ENCODE measurements at regions not wholly inside any gene's neighbourhood (a gene's known extent, or its start where the extent isn't known, plus 50 kb on each side); places are given as distances from the start of the nearest gene placed in this dataset.

GRCh38 chr5:175803736-175804454 is 67.5 kb upstream of the CPLX2 start:
- ChIA-PET CTCF (no interaction called here), POLR2A (no interaction called here)
- H3K27ac Mint-ChIP-seq (ENCODE audit: low read depth, unreplicated experiment): no peak overlapping the region
- no peaks in the 10 kb centered on the region for H3K9me3 Mint-ChIP-seq (ENCODE audit: unreplicated experiment)
- H3K4me1 Mint-ChIP-seq (ENCODE audit: insufficient read depth, unreplicated experiment): peaks cover 6% of the 10 kb centered on the region
- DNase-seq (ENCODE audit: unreplicated experiment): no peak
- intact Hi-C loops (cut with micrococcal nuclease): no loop called here
- peaks cover 33% of the 10 kb centered on the region for H3K27me3 Mint-ChIP-seq (ENCODE audit: insufficient read depth, unreplicated experiment)
- no TSS peak for BruUV-seq (replicated peaks)
- TF ChIP-seq CTCF (IDR thresholded peaks at IDR 0.05; ENCODE audit: unreplicated experiment): no peak
- H3K36me3 Mint-ChIP-seq (ENCODE audit: insufficient read depth, unreplicated experiment): no peaks in the 10 kb centered on the region
- H3K4me3 Mint-ChIP-seq (ENCODE audit: unreplicated experiment): no peak overlapping the region

- no peak overlapping the region for H3K27ac Mint-ChIP-seq (ENCODE audit: low read depth, unreplicated experiment)
- no peaks in the 10 kb centered on the region for H3K9me3 Mint-ChIP-seq (ENCODE audit: unreplicated experiment)
- H3K36me3 Mint-ChIP-seq (ENCODE audit: insufficient read depth, unreplicated experiment): no peaks in the 10 kb centered on the region
- CTCF ChIA-PET: interaction anchor here (0.7 to 0.9 kb wide), 2 partner anchors 76 to 769 kb away, joined by 3 read pairs; no protein-coding TSS in a partner anchor
- peaks cover 21% of the 10 kb centered on the region for H3K4me1 Mint-ChIP-seq (ENCODE audit: insufficient read depth, unreplicated experiment)
- POLR2A ChIA-PET: interaction anchor here (1.4 kb wide), 1 partner anchor 9 kb away, joined by 3 read pairs; no protein-coding TSS in a partner anchor
- H3K27me3 Mint-ChIP-seq (ENCODE audit: insufficient read depth, unreplicated experiment): peaks cover 30% of the 10 kb centered on the region
- BruUV-seq (replicated peaks): no TSS peak
- no peak for DNase-seq (ENCODE audit: unreplicated experiment)
- no peak overlapping the region for H3K4me3 Mint-ChIP-seq (ENCODE audit: unreplicated experiment)
- TF ChIP-seq CTCF (IDR thresholded peaks at IDR 0.05; ENCODE audit: unreplicated experiment): no peak
- intact Hi-C loops (cut with micrococcal nuclease): no loop called here
These were observed 65.9 kb upstream of the CPLX2 start for GRCh38 chr5:175805256-175806011.

GRCh38 chr5:175808711-175809110 is 62.7 kb upstream of the CPLX2 start:
- intact Hi-C loops (cut with micrococcal nuclease): no loop called here
- no peaks in the 10 kb centered on the region for H3K36me3 Mint-ChIP-seq (ENCODE audit: insufficient read depth, unreplicated experiment)
- no peak overlapping the region for H3K4me3 Mint-ChIP-seq (ENCODE audit: unreplicated experiment)
- CTCF ChIA-PET: interaction anchor here (0.6 to 2.0 kb wide), 5 partner anchors 9 to 518 kb away, joined by 3 to 5 read pairs (median 3); no protein-coding TSS in a partner anchor
- H3K4me1 Mint-ChIP-seq (ENCODE audit: insufficient read depth, unreplicated experiment): peaks cover 30% of the 10 kb centered on the region
- H3K27me3 Mint-ChIP-seq (ENCODE audit: insufficient read depth, unreplicated experiment): peaks cover 30% of the 10 kb centered on the region
- DNase-seq (ENCODE audit: unreplicated experiment): no peak
- H3K9me3 Mint-ChIP-seq (ENCODE audit: unreplicated experiment): no peaks in the 10 kb centered on the region
- H3K27ac Mint-ChIP-seq (ENCODE audit: low read depth, unreplicated experiment): no peak overlapping the region
- POLR2A ChIA-PET: interaction anchor here (0.9 to 2.4 kb wide), 2 partner anchors 10 to 13 kb away, joined by 3 to 7 read pairs; no protein-coding TSS in a partner anchor
- no TSS peak for BruUV-seq (replicated peaks)
- TF ChIP-seq CTCF (IDR thresholded peaks at IDR 0.05; ENCODE audit: unreplicated experiment): no peak

GRCh38 chr5:175809531-175810121 is 61.8 kb upstream of the CPLX2 start:
- no peaks in the 10 kb centered on the region for H3K36me3 Mint-ChIP-seq (ENCODE audit: insufficient read depth, unreplicated experiment)
- no peak overlapping the region for H3K4me3 Mint-ChIP-seq (ENCODE audit: unreplicated experiment)
- POLR2A ChIA-PET: interaction anchor here (0.9 to 2.4 kb wide), 3 partner anchors 11 to 23 kb away, joined by 3 to 7 read pairs (median 6); no protein-coding TSS in a partner anchor
- intact Hi-C loops (cut with micrococcal nuclease): loop anchor here (10.0 kb wide), 1 partner anchor 575 kb away; the partner anchor contains the start of genes HIGD2A and NOP16
- BruUV-seq (replicated peaks): no TSS peak
- TF ChIP-seq CTCF (IDR thresholded peaks at IDR 0.05; ENCODE audit: unreplicated experiment): no peak
- CTCF ChIA-PET: interaction anchor here (0.6 to 1.4 kb wide), 5 partner anchors 8 to 105 kb away, joined by 3 to 4 read pairs (median 3); no protein-coding TSS in a partner anchor
- peaks cover 40% of the 10 kb centered on the region for H3K4me1 Mint-ChIP-seq (ENCODE audit: insufficient read depth, unreplicated experiment)
- H3K9me3 Mint-ChIP-seq (ENCODE audit: unreplicated experiment): no peaks in the 10 kb centered on the region
- peak; percentile 88 for DNase-seq (ENCODE audit: unreplicated experiment)
- peaks cover 29% of the 10 kb centered on the region for H3K27me3 Mint-ChIP-seq (ENCODE audit: insufficient read depth, unreplicated experiment)
- no peak overlapping the region for H3K27ac Mint-ChIP-seq (ENCODE audit: low read depth, unreplicated experiment)
